ENCODE measurements at regions not wholly inside any gene's neighbourhood (a gene's known extent, or its start where the extent isn't known, plus 50 kb on each side); places are given as distances from the start of the nearest gene placed in this dataset.
A peak's percentile ranks its signal among the peaks of the same experiment; 100 is the strongest.

GRCh38 chr16:87058728-87059250 is 258.4 kb downstream of the C16orf95 start:
- Histone ChIP-seq H3K79me2 (ENCODE audit: control insufficient read depth, insufficient read depth, low read length) (no peaks in the 10 kb centered on the region), H3K18ac (ENCODE audit: low read length) (no peak overlapping the region), H3K4me3 (ENCODE audit: low read length) (no peak overlapping the region), H3K9ac (ENCODE audit: low read length) (no peak overlapping the region), H3K27ac (ENCODE audit: low read depth, low read length) (no peak overlapping the region), H2BK15ac (replicated peaks; ENCODE audit: low read depth) (no peak overlapping the region), H3K4me2 (ENCODE audit: low read length) (no peak overlapping the region), H4K8ac (ENCODE audit: low read depth, low read length) (no peak overlapping the region), H3K23ac (ENCODE audit: low read length) (no peak overlapping the region), H2BK5ac (ENCODE audit: low read length) (no peak overlapping the region), H3K36me3 (ENCODE audit: control insufficient read depth, insufficient read depth, low read length) (no peaks in the 10 kb centered on the region), H3K56ac (ENCODE audit: low read length) (no peak overlapping the region), H3K27me3 (ENCODE audit: insufficient read depth, low read length, poor library complexity) (no peaks in the 10 kb centered on the region), H2AK5ac (ENCODE audit: low read length) (no peak overlapping the region), H3K4ac (ENCODE audit: low read depth, low read length) (no peak overlapping the region), H3K79me1 (ENCODE audit: low read length) (no peaks in the 10 kb centered on the region), H4K5ac (ENCODE audit: low read length) (no peak overlapping the region), H2BK120ac (ENCODE audit: low read depth, low read length) (no peak overlapping the region), H3K4me1 (ENCODE audit: control insufficient read depth, low read depth, low read length) (no peaks in the 10 kb centered on the region)
- no peak for DNase-seq
- WGBS (ENCODE audit: extremely low coverage, insufficient coverage, low lambda C conversion rate) = no CpG with 5 or more reads among the region's 17 CpGs

DNA sequence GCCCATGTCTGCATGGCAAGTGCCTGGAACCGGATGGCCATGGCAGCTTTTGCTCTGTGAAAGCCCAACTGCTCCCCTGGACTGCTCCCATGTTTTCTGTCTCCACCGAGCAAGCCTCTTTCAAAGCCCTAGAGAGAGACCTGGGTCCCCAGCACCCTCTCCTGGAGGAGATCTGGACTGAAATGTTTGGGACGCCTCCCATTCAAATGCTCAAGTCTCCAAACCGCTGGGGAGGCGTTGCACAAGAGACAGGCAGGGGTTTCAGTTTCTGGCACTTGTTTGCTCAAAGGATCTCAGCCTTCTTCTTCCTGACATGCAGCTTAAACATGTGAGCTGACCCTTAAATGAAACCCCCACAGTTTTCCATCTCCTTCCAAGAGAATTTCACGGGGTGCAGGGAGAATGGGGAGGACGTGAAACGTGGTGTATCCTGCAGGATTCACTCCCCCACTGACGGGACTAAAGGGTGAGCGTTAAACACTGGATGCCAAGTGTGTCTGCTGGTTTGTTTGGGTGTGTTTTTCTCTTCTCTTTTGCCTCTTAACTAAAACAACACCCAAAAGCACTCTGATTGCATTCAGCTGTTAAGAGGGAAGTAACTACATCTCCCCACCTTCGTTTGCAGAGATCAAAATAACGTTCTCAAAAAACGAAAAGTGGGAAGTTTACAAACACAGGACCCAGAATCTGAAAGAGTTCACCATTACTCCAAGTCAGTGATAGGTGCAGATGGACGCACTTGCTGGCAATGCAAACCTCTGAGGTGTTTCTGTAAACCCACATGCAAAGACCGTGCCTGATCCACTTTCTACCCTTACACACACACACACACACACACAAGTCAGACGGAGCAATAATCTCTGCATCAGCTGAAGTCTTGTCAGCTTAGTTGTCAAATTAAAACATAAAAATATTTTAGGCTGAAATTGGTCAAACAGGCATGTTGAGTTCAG is 256.9 kb downstream of the C16orf95 start:
- Histone ChIP-seq H4K5ac (ENCODE audit: low read length) (no peak overlapping the region), H4K8ac (ENCODE audit: low read depth, low read length) (no peak overlapping the region), H3K79me2 (ENCODE audit: control insufficient read depth, insufficient read depth, low read length) (no peaks in the 10 kb centered on the region), H3K18ac (ENCODE audit: low read length) (no peak overlapping the region), H3K23ac (ENCODE audit: low read length) (no peak overlapping the region), H3K36me3 (ENCODE audit: control insufficient read depth, insufficient read depth, low read length) (no peaks in the 10 kb centered on the region), H3K56ac (ENCODE audit: low read length) (no peak overlapping the region), H2AK5ac (ENCODE audit: low read length) (no peak overlapping the region), H3K27ac (ENCODE audit: low read depth, low read length) (no peak overlapping the region), H3K4ac (ENCODE audit: low read depth, low read length) (no peak overlapping the region), H3K4me1 (ENCODE audit: control insufficient read depth, low read depth, low read length) (no peaks in the 10 kb centered on the region), H2BK120ac (ENCODE audit: low read depth, low read length) (no peak overlapping the region), H3K4me3 (ENCODE audit: low read length) (no peak overlapping the region), H3K27me3 (ENCODE audit: insufficient read depth, low read length, poor library complexity) (no peaks in the 10 kb centered on the region), H2BK5ac (ENCODE audit: low read length) (no peak overlapping the region), H3K4me2 (ENCODE audit: low read length) (no peak overlapping the region), H2BK15ac (replicated peaks; ENCODE audit: low read depth) (no peak overlapping the region), H3K79me1 (ENCODE audit: low read length) (no peaks in the 10 kb centered on the region), H3K9ac (ENCODE audit: low read length) (no peak overlapping the region)
- peak; percentile 48 for DNase-seq
- no CpG with 5 or more reads among the region's 16 CpGs for WGBS (ENCODE audit: extremely low coverage, insufficient coverage, low lambda C conversion rate)

DNA sequence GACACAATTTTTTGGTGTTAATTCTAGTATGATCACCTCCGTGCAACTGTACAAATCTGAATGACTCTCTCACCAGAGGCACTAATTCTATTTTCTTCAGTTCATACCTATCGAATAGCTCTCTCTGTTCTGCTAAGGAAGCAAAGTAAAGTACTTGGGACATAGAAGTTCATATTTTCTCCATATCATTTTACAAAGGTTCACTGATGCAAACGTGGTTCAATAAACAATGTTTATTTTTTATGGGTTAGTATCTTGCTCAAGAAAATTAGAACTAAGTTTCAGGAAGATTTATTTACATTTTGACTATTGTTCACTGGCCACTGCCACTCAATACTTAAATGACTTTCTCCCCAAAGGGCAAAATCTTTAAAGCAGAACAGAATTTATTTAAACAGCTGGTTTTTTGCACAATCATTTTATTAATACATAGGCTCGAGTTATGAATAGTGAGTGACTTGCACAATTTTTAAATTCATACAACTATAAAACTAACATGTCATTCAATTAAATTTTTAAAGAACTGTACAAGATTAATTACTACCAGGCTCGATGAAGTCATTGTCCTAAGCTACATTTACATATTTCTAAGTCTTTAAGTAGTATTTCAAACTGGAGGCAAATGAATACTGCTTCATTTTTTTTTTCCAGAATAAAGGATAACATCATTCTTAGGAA is 255.8 kb downstream of the C16orf95 start:
- no peaks in the 10 kb centered on the region for H3K79me1 ChIP-seq (ENCODE audit: low read length)
- no peak overlapping the region for H4K5ac ChIP-seq (ENCODE audit: low read length)
- H2BK120ac ChIP-seq (ENCODE audit: low read depth, low read length) = no peak overlapping the region
- H3K27me3 ChIP-seq (ENCODE audit: insufficient read depth, low read length, poor library complexity) = no peaks in the 10 kb centered on the region
- H3K79me2 ChIP-seq (ENCODE audit: control insufficient read depth, insufficient read depth, low read length) = no peaks in the 10 kb centered on the region
- H3K4me2 ChIP-seq (ENCODE audit: low read length) = no peak overlapping the region
- no peak overlapping the region for H4K8ac ChIP-seq (ENCODE audit: low read depth, low read length)
- H3K56ac ChIP-seq (ENCODE audit: low read length) = no peak overlapping the region
- no peak for DNase-seq
- H3K23ac ChIP-seq (ENCODE audit: low read length) = no peak overlapping the region
- no CpG with 5 or more reads among the region's 5 CpGs for WGBS (ENCODE audit: extremely low coverage, insufficient coverage, low lambda C conversion rate)
- no peak overlapping the region for H3K4me3 ChIP-seq (ENCODE audit: low read length)
- H2BK15ac ChIP-seq (replicated peaks; ENCODE audit: low read depth) = no peak overlapping the region
- H2BK5ac ChIP-seq (ENCODE audit: low read length) = no peak overlapping the region
- no peak overlapping the region for H3K18ac ChIP-seq (ENCODE audit: low read length)
- no peak overlapping the region for H3K4ac ChIP-seq (ENCODE audit: low read depth, low read length)
- no peak overlapping the region for H2AK5ac ChIP-seq (ENCODE audit: low read length)
- H3K9ac ChIP-seq (ENCODE audit: low read length) = no peak overlapping the region
- H3K27ac ChIP-seq (ENCODE audit: low read depth, low read length) = no peak overlapping the region
- no peaks in the 10 kb centered on the region for H3K36me3 ChIP-seq (ENCODE audit: control insufficient read depth, insufficient read depth, low read length)
- no peaks in the 10 kb centered on the region for H3K4me1 ChIP-seq (ENCODE audit: control insufficient read depth, low read depth, low read length)

DNA sequence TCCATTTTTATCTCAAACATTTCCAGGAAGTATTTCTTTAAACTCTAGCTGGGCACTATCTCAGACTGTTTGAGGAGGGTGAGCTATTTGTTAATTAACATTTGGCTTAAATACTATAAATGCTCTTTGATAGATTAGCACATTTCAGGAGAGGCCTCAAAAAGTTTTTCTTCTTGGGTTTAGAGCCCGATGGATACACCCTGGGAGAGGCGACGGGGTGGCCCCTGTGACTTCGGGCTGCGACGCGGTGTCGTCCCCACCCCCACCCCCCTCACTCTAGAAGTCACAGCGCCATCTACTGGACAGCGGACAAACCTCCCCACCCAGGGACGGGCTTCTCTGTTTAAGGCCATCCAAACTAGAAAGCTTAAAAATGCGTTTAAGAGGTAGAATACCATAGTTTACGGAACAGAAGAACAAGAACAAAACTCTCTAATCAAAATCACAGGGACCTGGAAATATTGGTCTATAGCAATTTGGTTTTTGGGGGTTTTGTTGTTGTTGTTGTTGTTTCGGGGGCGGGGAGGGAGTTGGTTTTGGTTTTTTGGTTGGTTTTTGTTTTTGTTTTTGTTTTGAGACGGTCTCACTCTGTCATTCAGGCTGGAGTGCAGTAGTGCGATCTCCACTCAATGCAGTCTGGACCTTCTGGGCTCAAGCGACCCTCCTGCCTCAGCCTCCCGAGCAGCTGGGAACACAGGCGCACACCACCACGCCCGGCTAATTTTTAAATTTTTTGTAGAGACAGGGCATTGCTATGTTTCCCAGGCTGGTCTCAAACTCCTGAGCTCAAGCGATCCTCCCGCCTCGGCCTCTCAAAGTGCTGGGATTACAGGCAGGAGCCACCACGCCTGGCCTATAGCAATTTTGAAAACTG is 254.4 kb downstream of the C16orf95 start:
- Histone ChIP-seq H3K27me3 (ENCODE audit: insufficient read depth, low read length, poor library complexity) (no peaks in the 10 kb centered on the region), H3K4me2 (ENCODE audit: low read length) (no peak overlapping the region), H3K56ac (ENCODE audit: low read length) (no peak overlapping the region), H3K36me3 (ENCODE audit: control insufficient read depth, insufficient read depth, low read length) (no peaks in the 10 kb centered on the region), H2BK15ac (replicated peaks; ENCODE audit: low read depth) (no peak overlapping the region), H4K5ac (ENCODE audit: low read length) (no peak overlapping the region), H3K27ac (ENCODE audit: low read depth, low read length) (no peak overlapping the region), H2BK5ac (ENCODE audit: low read length) (no peak overlapping the region), H3K4me1 (ENCODE audit: control insufficient read depth, low read depth, low read length) (no peaks in the 10 kb centered on the region), H3K79me2 (ENCODE audit: control insufficient read depth, insufficient read depth, low read length) (no peaks in the 10 kb centered on the region), H2AK5ac (ENCODE audit: low read length) (no peak overlapping the region), H3K4me3 (ENCODE audit: low read length) (no peak overlapping the region), H3K79me1 (ENCODE audit: low read length) (no peaks in the 10 kb centered on the region), H4K8ac (ENCODE audit: low read depth, low read length) (no peak overlapping the region), H3K4ac (ENCODE audit: low read depth, low read length) (no peak overlapping the region), H3K23ac (ENCODE audit: low read length) (no peak overlapping the region), H3K18ac (ENCODE audit: low read length) (no peak overlapping the region), H2BK120ac (ENCODE audit: low read depth, low read length) (no peak overlapping the region), H3K9ac (ENCODE audit: low read length) (no peak overlapping the region)
- peak; percentile 78 for DNase-seq
- WGBS (ENCODE audit: extremely low coverage, insufficient coverage, low lambda C conversion rate) = 100% methylated on average over 2 of the region's 26 CpGs

GRCh38 chr16:87063543-87063942 is 253.6 kb downstream of the C16orf95 start:
- Histone ChIP-seq H3K79me2 (ENCODE audit: control insufficient read depth, insufficient read depth, low read length) (no peaks in the 10 kb centered on the region), H2BK15ac (replicated peaks; ENCODE audit: low read depth) (no peak overlapping the region), H4K8ac (ENCODE audit: low read depth, low read length) (no peak overlapping the region), H3K79me1 (ENCODE audit: low read length) (no peaks in the 10 kb centered on the region), H4K5ac (ENCODE audit: low read length) (no peak overlapping the region), H2BK5ac (ENCODE audit: low read length) (no peak overlapping the region), H3K18ac (ENCODE audit: low read length) (no peak overlapping the region), H3K4me1 (ENCODE audit: control insufficient read depth, low read depth, low read length) (no peaks in the 10 kb centered on the region), H3K36me3 (ENCODE audit: control insufficient read depth, insufficient read depth, low read length) (no peaks in the 10 kb centered on the region), H2BK120ac (ENCODE audit: low read depth, low read length) (no peak overlapping the region), H3K4me2 (ENCODE audit: low read length) (no peak overlapping the region), H3K4me3 (ENCODE audit: low read length) (no peak overlapping the region), H3K4ac (ENCODE audit: low read depth, low read length) (no peak overlapping the region), H2AK5ac (ENCODE audit: low read length) (no peak overlapping the region), H3K27me3 (ENCODE audit: insufficient read depth, low read length, poor library complexity) (no peaks in the 10 kb centered on the region), H3K56ac (ENCODE audit: low read length) (no peak overlapping the region), H3K9ac (ENCODE audit: low read length) (no peak overlapping the region), H3K23ac (ENCODE audit: low read length) (no peak overlapping the region), H3K27ac (ENCODE audit: low read depth, low read length) (no peak overlapping the region)
- no CpG with 5 or more reads among the region's 19 CpGs for WGBS (ENCODE audit: extremely low coverage, insufficient coverage, low lambda C conversion rate)
- DNase-seq = no peak
